NCI-H748 treated with DMSO at 0.1 percent for 48 hours (cell line): ENCODE measurements at regions not wholly inside any gene's neighbourhood (a gene's known extent, or its start where the extent isn't known, plus 50 kb on each side); places are given as distances from the start of the nearest gene placed in this dataset.

Source experiments
- DNase-seq: peaks from one replicate; lab custom pipeline; 2025; lab: John Stamatoyannopoulos, UW

DNA sequence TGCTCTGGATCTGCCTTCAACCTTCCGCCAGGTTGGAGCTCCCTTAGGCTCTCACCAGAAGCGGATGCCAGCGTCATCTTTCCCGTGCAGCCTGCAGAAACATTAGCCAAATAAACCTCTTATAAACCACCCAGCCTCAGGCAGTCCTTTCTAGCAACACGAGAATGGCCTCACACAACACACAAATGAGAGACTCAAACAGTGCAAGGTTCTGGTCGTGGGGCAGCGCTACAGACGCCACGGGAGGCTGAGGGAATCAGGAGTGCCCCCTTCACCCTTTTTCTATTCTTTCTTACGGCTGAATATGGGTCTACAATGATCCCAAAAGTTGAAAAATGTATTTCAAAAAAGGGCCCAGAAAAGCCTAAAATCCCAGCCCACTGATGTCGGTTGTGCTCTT lies 96.4 kb downstream of the FOXL3 start:
- DNase-seq = no peak

DNA sequence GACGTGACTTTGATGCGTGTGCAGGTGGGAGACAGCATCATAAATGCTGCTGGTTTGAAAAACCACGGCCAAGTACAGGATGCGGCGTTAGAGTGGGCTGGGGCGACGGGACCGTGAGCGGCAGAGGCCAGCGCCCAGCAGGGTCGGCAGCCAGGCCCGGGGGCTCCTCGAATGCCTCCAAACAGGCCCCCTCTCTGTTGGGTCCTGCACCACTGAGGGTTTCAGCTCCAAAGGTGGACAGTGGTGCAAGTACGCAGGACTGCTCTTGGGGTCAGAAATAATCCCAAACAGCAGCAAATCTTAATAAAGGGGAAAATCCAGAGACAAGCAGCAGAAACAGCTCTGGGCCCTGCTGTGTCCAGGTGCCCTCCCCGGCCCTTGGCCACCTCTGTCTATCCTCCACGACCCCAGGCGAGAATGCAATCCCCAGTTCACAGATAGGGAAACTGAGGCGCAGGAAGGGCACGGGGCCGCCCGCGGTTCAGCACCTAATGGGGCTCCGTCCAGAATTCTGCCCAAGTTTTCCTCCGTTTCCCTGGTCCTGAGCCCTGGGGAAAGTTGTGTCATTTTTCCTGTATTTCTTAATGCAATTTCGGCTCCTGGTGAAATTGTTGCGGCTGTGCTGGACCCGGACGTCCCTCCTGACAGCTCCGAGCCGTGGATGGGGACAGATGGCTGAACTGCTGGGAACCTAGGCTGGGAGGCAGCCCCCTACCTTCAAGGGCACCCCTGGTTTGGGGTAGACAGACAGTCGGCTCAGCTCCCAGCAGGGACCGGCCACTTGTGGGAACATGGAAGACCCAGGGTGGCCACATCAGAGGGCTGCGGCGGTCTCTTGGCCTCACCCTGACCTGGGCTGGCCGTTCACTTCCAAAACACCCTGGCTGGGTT lies 97.4 kb downstream of the FOXL3 start:
- no peak for DNase-seq

DNA sequence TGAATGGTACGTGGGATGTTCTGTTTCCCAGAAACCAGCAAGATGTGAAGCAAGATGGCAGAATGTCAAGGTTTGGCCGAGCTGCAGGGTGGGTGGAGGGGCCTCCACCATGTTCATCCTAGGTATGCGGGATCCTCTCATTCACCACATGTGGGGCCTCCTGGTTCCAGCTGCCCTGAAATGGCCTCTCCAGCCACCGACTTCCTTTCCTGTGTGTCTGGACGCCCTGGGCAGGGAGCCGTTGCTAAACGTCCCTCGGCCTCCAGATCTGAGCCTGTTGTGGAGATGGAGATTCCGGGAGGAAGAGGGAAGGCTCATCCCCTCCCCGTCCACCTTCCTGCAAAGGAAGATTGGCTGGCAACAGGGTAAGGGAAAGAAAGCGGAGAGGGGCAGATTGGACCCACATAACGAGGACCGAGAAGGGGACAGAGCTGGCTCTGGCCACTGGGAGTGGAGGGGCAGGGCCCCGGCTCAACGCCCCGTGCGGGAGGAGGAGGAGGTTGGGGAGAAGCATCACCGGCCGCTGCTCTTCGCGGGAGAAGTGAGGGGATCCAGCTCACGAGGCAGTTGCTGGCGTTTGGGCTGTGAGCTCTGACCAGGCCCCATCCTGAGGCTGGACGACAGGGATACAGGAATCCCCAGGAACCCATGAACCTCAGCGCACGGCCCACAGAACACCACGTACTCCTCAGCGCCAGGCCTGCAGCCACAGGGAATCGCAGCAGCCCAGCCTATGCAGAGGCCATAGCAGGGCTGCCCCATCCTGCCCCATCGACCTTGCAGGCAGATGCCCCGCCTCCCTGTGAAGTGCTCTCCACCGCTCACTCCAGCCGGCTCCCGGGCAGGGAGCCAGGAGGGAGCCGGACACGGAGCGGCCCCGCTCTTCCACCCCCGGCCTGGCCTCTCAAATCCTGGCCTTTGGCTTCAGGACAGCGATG lies 98.3 kb downstream of the FOXL3 start:
- DNase-seq = no peak

DNA sequence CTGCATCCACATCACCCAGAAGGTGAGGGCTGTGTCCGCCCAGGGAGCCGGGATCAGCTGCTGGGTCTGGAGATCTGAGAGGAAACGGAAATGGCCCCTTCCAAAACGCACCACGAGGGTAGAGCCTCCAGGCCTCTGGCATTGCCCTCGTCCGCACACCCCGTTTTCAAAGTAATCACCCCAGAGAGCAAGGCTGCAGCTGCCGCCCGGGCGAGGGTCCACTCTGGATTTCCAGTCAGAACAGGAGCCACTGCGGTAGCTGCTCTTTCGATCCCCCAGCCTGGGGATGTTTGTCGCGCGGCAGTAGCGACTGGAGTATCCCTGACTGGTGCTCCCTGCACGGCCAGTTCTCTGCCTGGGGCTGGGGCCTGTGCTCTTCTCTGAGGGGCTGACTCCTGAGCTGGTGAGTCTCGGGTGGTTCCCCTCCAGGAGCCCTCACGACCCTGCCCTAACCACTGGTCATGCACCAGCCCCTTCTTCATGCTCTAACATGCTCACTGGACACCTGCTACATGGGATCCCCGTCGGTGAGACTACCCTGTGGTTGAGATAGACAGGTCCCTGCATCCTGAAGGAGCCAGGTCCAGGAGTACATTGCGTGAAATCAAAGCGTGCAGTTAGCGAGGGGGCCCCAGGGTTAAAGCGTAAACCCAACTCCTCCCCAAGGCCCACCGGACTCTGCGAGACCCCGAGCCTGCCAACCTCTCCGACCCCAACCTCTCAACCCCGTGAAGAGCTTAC lies 99.2 kb downstream of the FOXL3 start:
- DNase-seq = no peak

DNA sequence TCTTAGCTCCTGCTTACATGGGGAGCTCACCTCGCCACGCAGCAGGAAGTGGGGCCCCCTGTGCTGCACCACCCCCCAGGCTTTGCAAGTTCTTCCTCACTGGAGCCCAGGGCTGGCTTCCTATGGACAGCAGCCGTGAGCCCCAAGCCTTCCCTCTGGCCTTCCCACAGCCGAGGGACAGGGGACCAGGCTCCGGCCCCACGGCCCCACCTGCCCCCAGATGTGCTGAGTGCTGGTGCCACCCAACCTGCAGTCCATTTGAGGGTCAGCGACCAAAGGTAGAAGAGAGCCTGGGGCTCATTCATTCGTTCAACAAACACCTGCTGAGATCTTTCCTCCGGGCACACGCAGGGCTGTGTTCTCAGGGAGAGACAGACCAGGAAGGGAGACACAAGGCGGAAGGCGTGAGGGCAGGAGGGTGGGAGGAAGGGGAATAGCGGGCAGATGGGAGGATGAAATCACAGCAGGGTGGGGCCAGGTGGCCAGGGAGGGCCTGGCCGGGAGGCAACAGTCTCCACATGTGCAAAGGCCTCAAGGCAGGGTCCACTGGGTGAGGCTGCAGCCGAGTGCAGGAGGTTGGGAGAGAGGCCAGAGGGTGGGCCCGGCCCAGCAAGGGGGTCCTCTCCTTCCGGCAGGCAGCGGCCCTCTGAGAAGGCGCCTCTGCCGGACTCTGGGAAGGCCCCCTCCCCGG lies 100.1 kb downstream of the FOXL3 start:
- DNase-seq = no peak

DNA sequence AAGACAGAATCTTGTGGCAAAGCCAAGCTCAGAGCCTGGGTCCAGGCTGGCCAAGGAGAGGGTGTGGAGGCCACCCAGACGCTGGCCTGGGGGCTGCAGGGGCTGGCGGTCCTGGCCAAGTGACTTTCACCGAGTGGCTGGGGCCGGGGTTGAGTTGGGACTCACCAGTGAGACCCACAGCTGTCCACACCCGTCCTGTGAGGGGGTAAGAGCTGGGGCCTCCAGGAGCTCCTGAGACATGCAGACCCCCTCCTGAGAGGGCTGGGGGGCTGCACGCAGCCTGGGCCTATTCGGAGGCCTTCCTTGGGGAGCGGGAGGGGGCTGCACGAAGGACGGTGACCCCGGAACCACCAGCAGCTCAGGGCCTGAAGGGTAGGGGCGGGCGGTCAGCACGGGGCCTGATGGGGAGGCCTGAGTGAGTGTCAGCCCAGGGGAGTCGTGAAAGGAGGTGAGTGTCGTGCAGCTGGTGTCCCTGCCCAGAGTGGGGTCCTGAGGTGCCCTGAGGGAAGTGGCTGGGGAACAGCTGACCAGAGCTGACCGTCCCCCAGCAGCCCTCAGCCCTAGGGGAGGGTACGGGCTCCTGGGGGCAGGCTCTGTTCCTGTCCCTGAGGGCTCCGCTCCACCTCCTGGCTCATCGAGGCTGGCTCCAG lies 100.9 kb downstream of the FOXL3 start:
- no peak for DNase-seq

DNA sequence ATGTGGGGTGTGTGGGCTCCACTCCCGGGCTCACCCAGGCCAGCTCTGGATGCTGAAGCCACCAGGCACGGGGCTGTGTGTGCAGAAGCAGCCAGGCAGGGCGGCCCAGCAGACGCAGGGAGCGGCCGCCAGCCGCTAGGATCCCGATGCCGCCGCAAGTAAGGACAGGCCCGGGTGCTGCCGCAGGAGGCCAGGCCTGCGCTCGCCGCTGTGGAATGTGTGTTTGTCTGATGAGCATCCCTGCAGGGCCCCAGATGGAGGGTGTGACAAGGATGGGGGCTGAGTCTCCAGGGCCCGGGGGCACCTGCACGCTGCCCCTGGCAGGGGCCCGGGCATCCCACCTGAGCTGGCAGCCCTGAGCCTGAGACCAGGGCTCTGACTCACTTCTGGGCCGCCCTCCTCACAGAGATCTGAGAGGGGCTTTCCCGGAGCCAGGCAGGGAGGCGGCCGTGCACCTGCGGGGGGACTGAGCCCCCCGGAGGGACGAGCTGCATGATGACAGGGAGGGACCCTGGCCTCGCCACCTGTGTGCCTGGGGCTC lies 101.5 kb downstream of the FOXL3 start:
- DNase-seq = no peak

DNA sequence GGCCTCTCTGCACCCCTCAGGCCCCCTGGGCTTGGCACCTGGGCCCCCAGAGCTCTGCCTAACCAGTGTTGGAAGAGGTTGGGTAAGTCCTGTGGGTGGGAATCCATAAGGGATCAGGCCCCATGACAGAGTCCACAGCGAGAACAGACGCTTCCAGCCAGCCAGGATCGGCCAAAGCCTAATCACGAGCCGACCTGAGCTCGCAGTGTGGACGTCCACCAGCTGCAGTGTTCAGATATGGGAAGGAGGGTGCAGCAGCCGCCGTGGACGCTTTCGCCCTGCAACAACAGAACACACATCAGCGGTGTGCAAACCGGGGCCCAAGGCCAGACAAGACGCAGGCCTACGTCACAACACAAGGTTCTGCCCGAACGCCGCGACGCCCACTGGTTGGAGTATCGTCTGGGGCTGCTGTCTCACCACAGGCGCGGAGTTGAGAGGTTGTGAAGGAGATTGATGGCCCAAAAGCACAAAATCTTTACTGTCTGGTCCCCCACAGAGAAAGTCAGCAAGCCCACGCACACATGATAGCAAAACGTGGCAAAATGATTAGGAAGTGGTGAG lies 102.1 kb downstream of the FOXL3 start:
- DNase-seq = no peak

DNA sequence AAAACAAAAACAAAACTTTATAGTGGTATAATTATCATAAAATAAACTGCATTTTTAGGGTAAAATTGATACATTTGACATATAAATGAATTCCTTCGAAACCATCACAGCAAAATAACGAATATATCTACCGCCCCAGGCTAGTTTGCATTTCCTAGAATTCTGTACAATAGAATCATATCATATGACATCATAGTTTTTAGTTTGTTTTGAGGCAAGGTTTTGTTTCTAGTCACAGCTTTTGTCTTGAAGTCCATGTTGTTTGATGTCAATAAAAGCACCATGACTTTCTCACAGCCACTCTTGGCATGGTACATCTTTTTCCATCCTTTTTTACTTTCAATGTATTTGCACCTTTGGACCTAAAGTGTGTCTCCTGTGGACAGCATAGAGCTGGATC lies 102.9 kb downstream of the FOXL3 start:
- DNase-seq = no peak

DNA sequence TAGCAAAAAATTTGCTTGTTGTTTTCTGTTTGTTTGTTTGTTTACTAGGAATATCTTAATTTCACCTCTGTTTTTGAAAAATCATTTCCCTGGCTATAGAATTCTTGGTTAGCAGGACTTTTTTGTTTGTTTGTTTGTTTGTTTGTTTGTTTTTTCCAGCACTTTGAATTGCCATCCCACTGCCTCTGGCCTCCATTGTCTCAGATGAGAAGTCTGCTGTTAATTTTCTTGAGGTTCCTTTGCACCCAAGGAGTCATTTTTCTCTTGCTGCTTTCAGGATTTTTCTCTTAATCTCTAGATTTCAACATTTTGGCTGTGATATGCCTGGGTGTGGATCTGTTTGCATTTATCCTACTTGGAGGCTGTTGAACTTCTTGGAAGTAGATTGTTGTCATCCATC lies 105.7 kb downstream of the FOXL3 start:
- no peak for DNase-seq

DNA sequence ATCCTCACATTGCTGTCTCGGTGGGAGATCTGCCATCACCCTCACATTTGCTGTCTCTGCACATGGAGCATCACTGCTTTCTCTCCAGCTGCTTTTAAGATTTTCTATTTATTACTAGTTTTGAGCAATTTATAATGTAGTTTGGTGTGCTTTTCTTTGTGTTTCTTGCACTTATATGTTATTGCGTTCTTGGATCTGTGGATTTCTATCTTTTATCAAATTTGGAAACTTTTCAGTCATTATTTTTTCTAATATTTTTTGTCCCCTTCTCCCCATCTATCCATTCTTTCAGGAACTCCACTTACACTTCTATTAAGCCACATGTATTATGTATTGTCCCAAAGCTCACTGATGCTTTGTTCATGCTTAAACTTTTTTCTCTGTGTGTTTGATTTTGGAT lies 108.9 kb downstream of the FOXL3 start:
- no peak for DNase-seq

DNA sequence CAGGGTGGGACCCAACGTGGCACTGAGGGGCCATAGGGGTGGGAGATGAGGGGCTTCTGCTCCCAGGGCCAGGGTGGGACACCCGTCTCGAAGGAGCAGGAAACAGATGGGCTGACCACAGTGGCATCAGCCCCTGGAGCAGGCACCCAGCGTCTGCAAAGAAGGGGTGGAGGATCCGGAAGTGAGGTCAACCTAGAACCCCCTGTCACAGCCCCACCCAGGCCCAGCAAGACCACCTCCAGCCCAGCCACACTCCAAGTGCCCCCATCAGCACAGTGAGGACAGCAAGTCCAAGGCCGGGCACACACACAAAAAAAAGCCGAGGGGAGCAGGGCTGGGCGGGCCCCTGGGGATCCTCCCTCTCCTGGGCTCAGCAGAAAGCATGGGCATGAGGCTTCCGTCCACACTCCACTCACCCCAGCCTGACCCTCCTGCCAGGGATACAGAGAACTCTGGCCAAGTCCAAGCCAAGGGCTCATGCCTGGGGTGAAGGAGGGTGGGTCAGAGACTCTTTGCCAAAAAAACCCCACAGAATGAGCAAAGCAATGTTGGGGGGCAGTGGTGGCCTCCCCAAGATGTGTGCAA lies 111.0 kb downstream of the FOXL3 start:
- no peak for DNase-seq

DNA sequence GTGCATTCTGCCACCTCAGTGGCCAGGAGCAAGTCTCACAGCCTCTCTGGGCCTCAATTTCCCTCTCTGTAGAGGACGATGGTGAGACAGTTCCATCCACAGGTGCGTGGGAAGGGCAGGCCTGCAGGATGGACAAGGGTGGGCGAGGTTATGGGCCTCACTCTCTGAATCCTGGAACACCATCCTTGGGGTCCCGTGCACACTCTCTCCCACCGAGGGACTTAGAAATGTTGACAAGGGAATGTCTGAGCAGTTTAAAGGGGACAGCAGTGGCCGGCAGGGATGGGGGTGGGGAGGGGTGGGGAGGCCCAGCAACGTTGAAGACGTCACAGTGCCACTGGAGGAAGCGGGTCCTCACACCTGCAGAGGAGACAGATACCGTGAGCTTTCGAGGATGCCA lies 111.5 kb downstream of the FOXL3 start:
- no peak for DNase-seq

DNA sequence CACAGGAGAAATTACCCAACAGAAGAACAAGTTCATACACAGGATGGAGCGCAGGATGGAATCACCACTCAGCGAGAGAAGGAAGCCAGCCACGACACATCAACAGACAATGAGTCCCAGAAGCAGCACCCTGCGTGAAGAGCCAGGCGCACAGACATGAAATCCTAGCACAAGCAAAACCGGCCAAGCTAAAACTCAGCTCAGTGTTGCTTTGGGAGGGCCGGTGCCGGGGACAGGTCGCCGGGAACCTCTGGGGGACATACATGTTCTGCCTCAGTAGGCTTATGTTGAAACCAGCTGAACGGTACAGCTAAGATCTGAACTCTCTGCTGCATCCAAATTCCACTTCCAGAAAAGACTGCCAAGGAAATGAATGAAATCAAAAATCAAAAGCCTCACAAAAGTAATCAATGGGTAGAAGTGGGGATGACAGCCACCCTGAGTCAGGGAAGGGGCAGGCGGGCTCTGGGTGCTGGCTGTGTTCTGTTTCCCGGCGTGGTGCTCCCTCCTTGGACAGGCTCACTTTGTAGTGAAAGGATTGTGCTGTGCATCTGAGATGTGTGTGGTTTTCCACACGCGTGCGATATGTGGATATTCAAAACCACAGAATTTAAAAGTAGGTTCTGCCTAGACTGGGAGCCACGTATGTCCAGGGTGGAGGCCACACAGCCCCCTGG lies 114.7 kb downstream of the PDGFA start:
- DNase-seq = no peak

DNA sequence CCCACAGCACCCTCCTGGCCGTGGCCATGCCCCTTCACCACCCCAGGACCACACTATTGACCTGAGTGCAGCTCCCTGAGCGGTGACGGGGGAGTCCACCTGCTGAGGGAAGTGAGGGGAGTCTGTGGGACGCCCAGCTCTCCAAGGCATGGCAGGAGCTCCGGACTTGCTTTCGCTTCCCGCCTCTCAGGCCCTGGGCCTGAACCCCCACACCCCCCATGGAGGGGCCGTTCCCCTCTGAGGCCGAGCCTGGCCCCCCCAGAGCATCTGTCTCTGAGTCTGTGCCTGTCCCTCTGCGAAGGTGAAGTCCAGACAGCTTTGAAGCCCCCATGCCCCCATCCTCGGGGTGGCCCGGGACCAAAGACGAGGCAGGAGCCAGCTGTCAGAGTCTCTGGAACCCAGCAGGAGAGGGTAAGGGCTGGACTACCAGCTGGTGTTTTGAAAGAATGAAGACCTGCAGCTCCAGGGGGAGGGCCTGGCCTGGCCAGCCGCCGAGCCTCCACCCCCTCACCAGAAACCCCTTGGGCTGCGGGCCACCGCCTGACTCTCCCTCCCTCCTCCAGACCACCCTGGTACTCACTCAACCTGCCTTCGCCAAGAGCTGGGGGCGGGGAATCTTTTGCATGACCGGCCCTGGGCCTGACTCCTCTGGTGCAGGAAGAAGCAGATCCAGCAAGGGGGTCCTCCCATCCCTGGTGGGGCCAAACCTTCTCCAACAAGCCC lies 114.0 kb downstream of the PDGFA start:
- no peak for DNase-seq

DNA sequence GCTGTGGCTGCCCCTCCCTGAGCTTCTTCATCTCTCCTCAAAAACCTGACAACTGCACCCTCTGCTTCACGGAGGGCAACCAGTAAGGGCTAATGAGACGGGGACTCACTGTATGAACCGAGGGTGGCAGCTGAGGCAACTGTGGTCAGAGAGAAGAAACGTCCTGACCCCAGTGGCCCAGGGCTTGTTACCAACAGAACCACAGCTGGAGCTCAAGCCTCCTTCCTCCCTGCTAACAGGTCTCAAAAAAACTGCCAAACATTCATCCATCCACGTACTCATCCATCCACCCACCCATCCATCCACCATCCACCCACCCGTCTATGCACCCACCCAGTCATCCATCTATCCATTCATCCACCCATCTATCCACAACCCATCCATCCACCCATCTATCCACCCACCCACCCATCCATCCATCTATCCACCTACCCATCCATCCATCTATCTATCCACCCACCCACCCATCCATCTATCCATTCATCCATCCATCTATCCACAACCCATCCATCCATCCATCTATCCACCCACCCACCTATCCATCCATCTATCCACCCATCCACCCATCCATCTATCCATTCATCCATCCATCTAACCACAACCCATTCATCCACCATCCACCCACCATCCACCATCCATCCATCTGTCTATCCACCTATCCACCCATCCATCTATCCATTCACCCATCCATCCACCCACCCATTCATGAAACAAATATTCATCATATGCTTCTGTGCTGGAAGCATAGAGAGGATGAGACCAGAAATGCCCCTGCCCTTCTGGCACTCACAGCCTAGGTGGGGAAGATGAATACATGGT lies 111.7 kb downstream of the PDGFA start:
- DNase-seq = no peak

DNA sequence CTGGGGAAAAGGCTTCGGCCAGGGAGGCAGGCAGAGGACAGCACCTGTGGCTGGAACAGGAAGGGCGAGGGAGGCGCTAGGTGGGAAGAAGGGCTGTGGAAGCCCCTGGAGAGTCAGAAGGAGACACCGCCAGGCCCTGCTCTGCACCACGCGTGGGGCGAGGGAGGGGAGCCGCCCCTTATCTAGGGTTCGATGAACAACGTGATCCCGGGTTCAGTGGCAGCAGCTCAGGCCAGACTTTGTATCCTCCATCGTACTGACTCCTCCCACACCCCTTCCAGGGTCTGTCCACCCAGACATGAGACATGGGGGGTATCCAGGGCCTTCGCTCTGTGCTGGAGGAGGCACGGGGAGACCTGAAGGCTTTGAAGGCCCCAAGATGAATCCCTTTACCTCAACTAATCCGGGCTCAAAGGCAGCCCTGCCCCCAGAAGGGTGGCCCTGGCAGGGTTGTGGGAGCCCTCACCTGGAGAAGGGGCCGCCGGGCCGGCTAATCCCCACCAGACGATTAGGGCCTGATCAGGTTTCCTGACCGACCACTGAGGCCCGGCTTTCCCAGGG lies 110.8 kb downstream of the PDGFA start:
- no peak for DNase-seq
